Activated CD4-positive, alpha-beta T cell treated with anti-CD3 and anti-CD28 coated beads, Interleukin-2, amount 10 ng/mL, durations not matched to agents 24 days and 14 days (primary cell): ENCODE measurements at regions not wholly inside any gene's neighbourhood (a gene's known extent, or its start where the extent isn't known, plus 50 kb on each side); places are given as distances from the start of the nearest gene placed in this dataset.
"Not testable (repeated sequence)": the region's sequence is repeated elsewhere in the genome, so short reads cannot be mapped to it uniquely, and the experiment has no call there.

ENCODE experiments used
- DNase-seq: peaks from one replicate; pipeline ENCODE4 v3.0.0; 2022
- H3K27ac Mint-ChIP-seq: one replicate; pipeline ENCODE4 v1.8.0; 2022; ENCODE audit warnings: mild to moderate bottlenecking, mixed read lengths
- H3K27me3 Mint-ChIP-seq: one replicate; pipeline ENCODE4 v1.8.0; 2022; ENCODE audit warnings: mixed read lengths
- H3K36me3 Mint-ChIP-seq: one replicate; pipeline ENCODE4 v1.8.0; 2022; ENCODE audit warnings: low read depth, mild to moderate bottlenecking, mixed read lengths
- H3K4me1 Mint-ChIP-seq: one replicate; pipeline ENCODE4 v1.8.0; 2021; ENCODE audit warnings: mixed read lengths
- H3K4me3 Mint-ChIP-seq: one replicate; pipeline ENCODE4 v1.8.0; 2022; ENCODE audit warnings: mild to moderate bottlenecking, moderate library complexity, mixed read lengths
- H3K9me3 Mint-ChIP-seq: one replicate; pipeline ENCODE4 v1.8.0; 2021; ENCODE audit warnings: mixed read lengths
- intact Hi-C: fragments of 100-400 bp; cut with micrococcal nuclease; formaldehyde crosslinking; loops from one replicate; pipeline ENCODE4 v1.15.1; 2023

GRCh38 chr4:174388461-174389145, 104.9 kb downstream of the CEP44 start:
- Mint-ChIP-seq H3K4me1 (no peaks in the 10 kb centered on the region), H3K27ac (no peak overlapping the region), H3K9me3 (no peaks in the 10 kb centered on the region), H3K27me3 (peaks cover 2% of the 10 kb centered on the region), H3K4me3 (no peak overlapping the region), H3K36me3 (no peaks in the 10 kb centered on the region)
- DNase-seq, result no peak
- intact Hi-C loops, result no loop called here

- H3K4me1 Mint-ChIP-seq, result no peaks in the 10 kb centered on the region
- no peak overlapping the region for H3K27ac Mint-ChIP-seq
- no peak overlapping the region for H3K4me3 Mint-ChIP-seq
- peaks cover 4% of the 10 kb centered on the region for H3K27me3 Mint-ChIP-seq
- no peak for DNase-seq
- no peaks in the 10 kb centered on the region for H3K36me3 Mint-ChIP-seq
- H3K9me3 Mint-ChIP-seq, result no peaks in the 10 kb centered on the region
- intact Hi-C loops, result no loop called here
Observed at GRCh38 chr4:174387721-174388120, 104.0 kb downstream of the CEP44 start.

GRCh38 chr4:174387143-174387542, 103.4 kb downstream of the CEP44 start:
- no peak for DNase-seq
- no peak overlapping the region for H3K27ac Mint-ChIP-seq
- peaks cover 4% of the 10 kb centered on the region for H3K27me3 Mint-ChIP-seq
- no peaks in the 10 kb centered on the region for H3K4me1 Mint-ChIP-seq
- no peaks in the 10 kb centered on the region for H3K9me3 Mint-ChIP-seq
- no peaks in the 10 kb centered on the region for H3K36me3 Mint-ChIP-seq
- intact Hi-C loops, result no loop called here
- no peak overlapping the region for H3K4me3 Mint-ChIP-seq

- no peak for DNase-seq
- Mint-ChIP-seq H3K9me3 (no peaks in the 10 kb centered on the region), H3K4me1 (no peaks in the 10 kb centered on the region), H3K4me3 (no peak overlapping the region), H3K27me3 (peaks cover 2% of the 10 kb centered on the region), H3K36me3 (no peaks in the 10 kb centered on the region), H3K27ac (no peak overlapping the region)
- intact Hi-C loops, result no loop called here
Observed at GRCh38 chr4:174383783-174384182, 100.1 kb downstream of the CEP44 start.

- H3K27me3 Mint-ChIP-seq, H3K4me1 Mint-ChIP-seq, intact Hi-C loops, H3K36me3 Mint-ChIP-seq, H3K9me3 Mint-ChIP-seq, H3K27ac Mint-ChIP-seq, DNase-seq, H3K4me3 Mint-ChIP-seq: not testable (repeated sequence)
Observed at GRCh38 chr4:174382938-174383605, 99.4 kb downstream of the CEP44 start.
